H1 (cell line): ENCODE measurements at regions not wholly inside any gene's neighbourhood (a gene's known extent, or its start where the extent isn't known, plus 50 kb on each side); places are given as distances from the start of the nearest gene placed in this dataset.
A peak's percentile ranks its signal among the peaks of the same experiment; 100 is the strongest.

Source experiments
- CTCF ChIA-PET: fragments of 300-600 bp; sonication (Branson Sonifier 250); formaldehyde crosslinking; loops from one replicate; lab custom pipeline; 2021; ENCODE audit not compliant: partially characterized antibody; lab: Charles Lee
- POLR2A ChIA-PET: fragments of 300-600 bp; sonication (Branson Sonifier 250); formaldehyde crosslinking; loops from one replicate; lab custom pipeline; 2021; ENCODE audit warnings: inconsistent platforms; ENCODE audit not compliant: partially characterized antibody; lab: Charles Lee
- DNase-seq, 2 experiments: peaks; one replicate each; pipeline versions ENCODE4 v3.0.0 to v3.0.0-alpha.2; 2010 to 2022; ENCODE audit warnings: low spot score in 2 of 2, low read depth in 1 of 2, mixed read lengths in 1 of 2
- FAIRE-seq: peaks from 2 replicates; lab custom pipeline; 2011; peaks lifted over from hg19 to GRCh38; lab: Jason Lieb, UNC
- H2AFZ ChIP-seq: 2 replicates; pipeline ENCODE4 v1.8.1; 2012; ENCODE audit warnings: low read length, inconsistent platforms
- H2AK5ac ChIP-seq: 2 replicates; pipeline ENCODE4 v1.6.1; 2013; ENCODE audit warnings: low read depth, low read length
- H2BK120ac ChIP-seq: replicated peaks from 2 replicates; pipeline ENCODE3; 2013; ENCODE audit warnings: low read depth, low read length, inconsistent platforms
- H2BK12ac ChIP-seq: 2 replicates; pipeline ENCODE4 v1.6.1; 2013; ENCODE audit warnings: low read depth, low read length
- H2BK15ac ChIP-seq: 2 replicates; pipeline ENCODE4 v1.6.1; 2013; ENCODE audit warnings: low read length
- H2BK20ac ChIP-seq: 2 replicates; pipeline ENCODE4 v1.6.1; 2013; ENCODE audit warnings: low read length
- H2BK5ac ChIP-seq: 2 replicates; pipeline ENCODE4 v1.6.1; 2013; ENCODE audit warnings: low read depth, low read length
- H3K14ac ChIP-seq: 2 replicates; pipeline ENCODE4 v1.6.1; 2013; ENCODE audit warnings: inconsistent platforms; ENCODE audit not compliant: insufficient read length
- H3K18ac ChIP-seq: 2 replicates; pipeline ENCODE4 v1.6.1; 2013; ENCODE audit warnings: low read length; ENCODE audit errors: extremely low read depth
- H3K23ac ChIP-seq: 2 replicates; pipeline ENCODE4 v1.6.1; 2013; ENCODE audit warnings: inconsistent platforms; ENCODE audit not compliant: insufficient read length
- H3K23me2 ChIP-seq: 2 replicates; pipeline ENCODE4 v1.6.1; 2013; ENCODE audit warnings: low read depth, low read length
- H3K27ac ChIP-seq: 2 replicates; pipeline ENCODE4 v1.6.1; 2011; ENCODE audit warnings: low read depth, low read length, inconsistent platforms
- H3K27me3 ChIP-seq, 4 experiments: replicated peaks in 1 of 4; 1 replicate in 1 of 4; 2 replicates in 3 of 4; pipeline versions ENCODE4 v1.6.1 to v1.8.1; 2011 to 2013; ENCODE audit warnings: low read length in 3 of 4, mild to moderate bottlenecking in 3 of 4, inconsistent platforms in 2 of 4, mixed read lengths in 2 of 4, moderate library complexity in 1 of 4; ENCODE audit not compliant: control insufficient read depth in 3 of 4, insufficient read depth in 3 of 4; ENCODE audit errors: extremely low read depth in 1 of 4
- H3K36me3 ChIP-seq, 4 experiments: 2 replicates each; pipeline versions ENCODE4 v1.6.1 to v1.8.1; 2011 to 2013; ENCODE audit warnings: mild to moderate bottlenecking in 4 of 4, low read length in 3 of 4, moderate library complexity in 2 of 4, control low read depth in 1 of 4, inconsistent platforms in 1 of 4; ENCODE audit not compliant: insufficient read depth in 4 of 4, control insufficient read depth in 2 of 4
- H3K4ac ChIP-seq: replicated peaks from 2 replicates; pipeline ENCODE3; 2013; ENCODE audit warnings: low read length, low read depth, mixed read lengths, inconsistent platforms; ENCODE audit not compliant: insufficient read length
- H3K4me1 ChIP-seq, 4 experiments: replicated peaks in 1 of 4; 1 replicate in 1 of 4; 2 replicates in 3 of 4; pipeline versions ENCODE4 v1.6.1 to v1.8.1; 2011 to 2013; ENCODE audit warnings: low read length in 3 of 4, inconsistent platforms in 2 of 4, mixed read lengths in 1 of 4; ENCODE audit not compliant: insufficient read depth in 4 of 4, control insufficient read depth in 3 of 4
- H3K4me2 ChIP-seq, 2 experiments: 2 replicates each; pipeline versions ENCODE4 v1.6.1 to v1.8.1; 2011 to 2013; ENCODE audit warnings: low read depth in 2 of 2, low read length in 2 of 2, control low read depth in 1 of 2, inconsistent platforms in 1 of 2, mild to moderate bottlenecking in 1 of 2; ENCODE audit not compliant: insufficient read depth in 1 of 2
- H3K4me3 ChIP-seq, 4 experiments: fragments of 200-600, 300-600 bp in 1 of 4; sonication (generic), shearing (Covaris generic), sonication (Bioruptor Twin) in 1 of 4; 2 replicates each; pipeline versions ENCODE4 v1.5.1 to v1.8.1; 2011 to 2016; ENCODE audit warnings: low read length in 4 of 4, low read depth in 3 of 4, control low read depth in 2 of 4, inconsistent platforms in 2 of 4, mild to moderate bottlenecking in 2 of 4, mixed read lengths in 1 of 4, moderate library complexity in 1 of 4; ENCODE audit not compliant: insufficient read depth in 2 of 4; ENCODE audit errors: extremely low read depth in 1 of 4
- H3K56ac ChIP-seq: replicated peaks from 2 replicates; pipeline ENCODE3; 2013; ENCODE audit warnings: low read depth, mild to moderate bottlenecking, mixed read lengths, low read length, inconsistent platforms; ENCODE audit not compliant: insufficient read length
- H3K79me1 ChIP-seq: 2 replicates; pipeline ENCODE4 v1.6.1; 2013; ENCODE audit warnings: low read depth, low read length, control low read depth
- H3K79me2 ChIP-seq, 2 experiments: 2 replicates each; pipeline versions ENCODE4 v1.6.1 to v1.8.1; 2012 to 2013; ENCODE audit warnings: low read length in 2 of 2, mild to moderate bottlenecking in 2 of 2, inconsistent platforms in 1 of 2; ENCODE audit not compliant: insufficient read depth in 2 of 2, control insufficient read depth in 1 of 2
- H3K9ac ChIP-seq, 4 experiments: replicated peaks in 1 of 4; 1 replicate in 1 of 4; 2 replicates in 3 of 4; pipeline versions ENCODE4 v1.6.1 to v1.8.1; 2011 to 2013; ENCODE audit warnings: low read depth in 3 of 4, low read length in 3 of 4, control low read depth in 2 of 4, mild to moderate bottlenecking in 2 of 4, moderate library complexity in 2 of 4, inconsistent platforms in 1 of 4; ENCODE audit errors: extremely low read depth in 1 of 4
- H3K9me3 ChIP-seq, 2 experiments: 2 replicates each; pipeline versions ENCODE4 v1.6.1 to v1.8.1; 2012 to 2013; ENCODE audit warnings: mild to moderate bottlenecking in 2 of 2, moderate library complexity in 2 of 2, control low read depth in 1 of 2, inconsistent platforms in 1 of 2, low read depth in 1 of 2, low read length in 1 of 2, mixed read lengths in 1 of 2; ENCODE audit not compliant: insufficient read depth in 2 of 2
- H4K20me1 ChIP-seq, 2 experiments: replicated peaks in 1 of 2; 2 replicates each; pipeline versions ENCODE3 to v1.8.1; 2011 to 2013; ENCODE audit warnings: inconsistent platforms in 2 of 2, low read length in 2 of 2, mild to moderate bottlenecking in 1 of 2; ENCODE audit not compliant: insufficient read depth in 2 of 2, control insufficient read depth in 1 of 2
- H4K5ac ChIP-seq: 2 replicates; pipeline ENCODE4 v1.6.1; 2013; ENCODE audit warnings: low read length, low read depth, mixed read lengths, inconsistent platforms; ENCODE audit not compliant: insufficient read length
- H4K8ac ChIP-seq: 2 replicates; pipeline ENCODE4 v1.8.0; 2013; ENCODE audit warnings: mild to moderate bottlenecking, moderate library complexity, low read length, inconsistent platforms; ENCODE audit not compliant: insufficient read depth; ENCODE audit errors: extremely low read depth
- H4K91ac ChIP-seq: replicated peaks from 2 replicates; pipeline ENCODE3; 2013; ENCODE audit warnings: low read length, mixed read lengths, inconsistent platforms; ENCODE audit not compliant: insufficient read length
- BCL11A ChIP-seq, 2 experiments: IDR thresholded peaks; one replicate each; pipeline ENCODE4 v1.6.1; 2011; ENCODE audit warnings: low read depth in 2 of 2, low read length in 2 of 2, mild to moderate bottlenecking in 2 of 2
- EZH2 ChIP-seq: fragments of 200-600 bp; sonication (generic); IDR thresholded peaks from 2 replicates; pipeline ENCODE4 v1.7.1; 2012; ENCODE audit warnings: low read depth, mild to moderate bottlenecking, moderate library complexity, low read length, inconsistent platforms; ENCODE audit not compliant: severe bottlenecking
- KDM4A ChIP-seq: IDR thresholded peaks from one replicate; pipeline ENCODE4 v1.7.1; 2012; ENCODE audit warnings: low read depth, mild to moderate bottlenecking, moderate library complexity, low read length, inconsistent platforms; ENCODE audit not compliant: severe bottlenecking
- POU5F1 ChIP-seq: IDR thresholded peaks from 2 replicates; pipeline ENCODE4 v1.6.1; 2011; ENCODE audit warnings: low read depth, mild to moderate bottlenecking, low read length, moderate library complexity
- TEAD4 ChIP-seq: IDR thresholded peaks from 2 replicates; pipeline ENCODE4 v1.6.1; 2012; ENCODE audit warnings: low read depth, low read length, inconsistent platforms, mixed read lengths
- WGBS, 2 experiments: shearing (Covaris generic) in 1 of 2; methylation state at CpG; one replicate each; pipeline versions ENCODE4 v1.1.6 to v1.1.7; 2013 to 2015; ENCODE audit warnings: low lambda C conversion rate in 2 of 2, mixed read lengths in 2 of 2, inconsistent platforms in 1 of 2, low coverage in 1 of 2, missing lambda C conversion rate in 1 of 2; ENCODE audit not compliant: insufficient replicate concordance in 2 of 2, insufficient coverage in 1 of 2, insufficient read length in 1 of 2; ENCODE audit errors: extremely low coverage in 1 of 2, missing lambda C conversion rate in 1 of 2; 5-methylcytosine and 5-hydroxymethylcytosine counted together

- CTCF ChIA-PET, result interaction anchor here (0.7 to 1.7 kb wide), 3 partner anchors 14 to 62 kb away, joined by 3 to 5 read pairs (median 3); no protein-coding TSS in a partner anchor
- TF ChIP-seq KDM4A (peak; percentile 10), BCL11A (IDR thresholded peaks at IDR 0.05; ENCODE audit: low read depth in 2 of 2, low read length in 2 of 2) (no peak), TEAD4 (peak; percentile 75), EZH2 (no peak), POU5F1 (no peak)
- Histone ChIP-seq H3K4me3 (peak overlapping the region in 1 of 4 experiments; percentile 1; a peak in 1 of 8 replicates), H2BK5ac (peak overlapping the region; percentile 95; the same call in 1 of the 2 replicates), H2BK20ac (no peak overlapping the region), H4K5ac (no peak overlapping the region), H3K4ac (no peak overlapping the region), H3K9me3 (no peaks in the 10 kb centered on the region), H2AK5ac (no peak overlapping the region), H3K14ac (no peak overlapping the region), H2AFZ (no peak overlapping the region), H3K36me3 (no peaks in the 10 kb centered on the region), H3K27me3 (no peaks in the 10 kb centered on the region), H3K4me2 (0 out of 4 replicates have a peak overlapping the region, but pooled peaks of 1 of the 2 experiments have one; percentile 11), H3K9ac (no peak overlapping the region), H4K20me1 (no peaks in the 10 kb centered on the region), H2BK120ac (peak overlapping the region; percentile 5), H3K27ac (no peak overlapping the region), H3K79me2 (no peaks in the 10 kb centered on the region), H2BK12ac (no peak overlapping the region), H2BK15ac (no peak overlapping the region), H3K79me1 (no peaks in the 10 kb centered on the region; the same call in 1 of the 2 replicates), H3K23me2 (no peaks in the 10 kb centered on the region), H4K8ac (no peak overlapping the region), H3K23ac (no peak overlapping the region), H3K56ac (no peak overlapping the region), H3K4me1 (peaks cover 2 to 14% (median 13%) of the 10 kb centered on the region in 4 experiments; a peak in 6 of 7 replicates), H3K18ac (no peak overlapping the region), H4K91ac (no peak overlapping the region)
- WGBS, 2 experiments, result 58% methylated on average over 2 of the region's 2 CpGs; no CpG with 5 or more reads in 1 of the 2 experiments
- POLR2A ChIA-PET, result no interaction called here
- DNase-seq (peak in 1 of 2 experiments; percentile 28), FAIRE-seq (no peak)
Measured at GRCh38 chr4:128636906-128637305, 172.6 kb upstream of the JADE1 start.
